Mesothelial cell of epicardium (in vitro differentiated cells): ENCODE measurements at regions not wholly inside any gene's neighbourhood (a gene's known extent, or its start where the extent isn't known, plus 50 kb on each side); places are given as distances from the start of the nearest gene placed in this dataset.
"Not testable (repeated sequence)": the region's sequence is repeated elsewhere in the genome, so short reads cannot be mapped to it uniquely, and the experiment has no call there.

Source experiments
- DNase-seq, 2 experiments: peaks; one replicate each; pipeline ENCODE4 v3.0.0; 2021; ENCODE audit warnings: low spot score in 2 of 2; ENCODE audit not compliant: unreplicated experiment in 2 of 2
- H3K27ac Mint-ChIP-seq: 2 replicates; pipeline ENCODE4 v1.8.0; 2021; ENCODE audit warnings: mixed read lengths
- H3K27me3 Mint-ChIP-seq: 2 replicates; pipeline ENCODE4 v1.8.0; 2021; ENCODE audit warnings: low read depth, mixed read lengths
- H3K36me3 Mint-ChIP-seq: 2 replicates; pipeline ENCODE4 v1.8.0; 2021; ENCODE audit warnings: mixed read lengths
- H3K4me1 Mint-ChIP-seq: 2 replicates; pipeline ENCODE4 v1.8.0; 2021; ENCODE audit warnings: mixed read lengths
- H3K4me3 Mint-ChIP-seq: 2 replicates; pipeline ENCODE4 v1.8.0; 2021; ENCODE audit warnings: mild to moderate bottlenecking, moderate library complexity, mixed read lengths
- H3K9me3 Mint-ChIP-seq: 2 replicates; pipeline ENCODE4 v1.8.0; 2021; ENCODE audit warnings: mixed read lengths
- CTCF ChIP-seq: fragments of 200-600 bp; sonication (generic); IDR thresholded peaks from one replicate; pipeline ENCODE4 v1.5.0; 2021; ENCODE audit warnings: antibody characterized with exemption; ENCODE audit not compliant: unreplicated experiment

GRCh38 chr1:72997624-72998023, 715.3 kb upstream of the NEGR1 start:
- no peaks in the 10 kb centered on the region for H3K27me3 Mint-ChIP-seq
- H3K27ac Mint-ChIP-seq, result no peak overlapping the region
- H3K9me3 Mint-ChIP-seq, result peaks cover 6% of the 10 kb centered on the region

GRCh38 chr1:72997041-72997440, 714.7 kb upstream of the NEGR1 start:
- Mint-ChIP-seq H3K4me3 (no peak overlapping the region), H3K27ac (no peak overlapping the region), H3K27me3 (no peaks in the 10 kb centered on the region), H3K9me3 (peaks cover 6% of the 10 kb centered on the region), H3K4me1 (peaks cover 3% of the 10 kb centered on the region), H3K36me3 (no peaks in the 10 kb centered on the region)
- DNase-seq, result no peak
- TF ChIP-seq CTCF, result no peak

More at GRCh38 chr1:72997624-72998023, 715.3 kb upstream of the NEGR1 start:
- H3K4me1 Mint-ChIP-seq, result peaks cover 3% of the 10 kb centered on the region
- no peak for TF ChIP-seq CTCF
- no peak overlapping the region for H3K4me3 Mint-ChIP-seq
- H3K36me3 Mint-ChIP-seq, result no peaks in the 10 kb centered on the region
- no peak for DNase-seq

DNA sequence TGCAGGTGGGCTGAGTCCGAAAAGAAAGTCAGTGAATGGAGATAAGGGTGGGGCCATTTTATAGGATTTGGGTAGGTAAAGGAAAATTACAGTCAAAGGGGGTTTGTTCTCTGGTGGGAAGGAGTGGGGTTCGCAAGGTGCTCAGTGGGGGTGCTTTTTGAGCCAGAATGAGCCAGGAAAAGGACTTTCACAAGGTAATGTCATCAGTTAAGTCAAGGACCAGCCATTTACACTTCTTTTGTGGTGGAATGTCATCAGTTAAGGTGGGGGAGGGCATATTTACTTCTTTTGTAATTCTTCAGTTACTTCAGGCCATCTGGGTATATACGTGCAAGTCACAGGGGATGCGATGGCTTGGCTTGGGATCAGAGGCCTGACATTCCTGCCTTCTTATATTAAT, 705.5 kb upstream of the NEGR1 start:
- not testable (repeated sequence) for H3K4me3 Mint-ChIP-seq, H3K27me3 Mint-ChIP-seq, DNase-seq, H3K9me3 Mint-ChIP-seq, H3K27ac Mint-ChIP-seq, H3K4me1 Mint-ChIP-seq, H3K36me3 Mint-ChIP-seq

GRCh38 chr1:72986591-72987290, 704.4 kb upstream of the NEGR1 start:
- H3K4me3 Mint-ChIP-seq, result no peak overlapping the region
- no peaks in the 10 kb centered on the region for H3K36me3 Mint-ChIP-seq
- no peak for DNase-seq
- no peaks in the 10 kb centered on the region for H3K4me1 Mint-ChIP-seq
- no peak for TF ChIP-seq CTCF
- H3K27me3 Mint-ChIP-seq, result peaks cover 5% of the 10 kb centered on the region
- H3K9me3 Mint-ChIP-seq, result peaks cover 4% of the 10 kb centered on the region
- H3K27ac Mint-ChIP-seq, result no peak overlapping the region

DNA sequence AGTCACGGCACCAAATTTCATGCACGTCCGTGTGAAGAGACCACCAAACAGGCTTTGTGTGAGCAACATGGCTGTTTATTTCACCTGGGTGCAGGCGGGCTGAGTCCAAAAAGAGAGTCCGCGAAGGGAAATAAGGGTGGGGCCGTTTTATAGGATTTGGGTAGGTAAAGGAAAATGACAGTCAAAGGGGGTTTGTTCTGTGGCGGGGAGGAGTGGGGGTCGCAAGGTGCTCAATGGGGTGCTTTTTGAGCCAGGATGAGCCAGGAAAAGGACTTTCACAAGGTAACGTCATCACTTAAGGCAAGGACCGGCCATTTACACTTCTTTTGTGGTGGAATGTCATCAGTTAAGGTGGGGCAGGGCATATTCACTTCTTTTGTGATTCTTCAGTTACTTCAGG, 702.7 kb upstream of the NEGR1 start:
- not testable (repeated sequence) for H3K4me3 Mint-ChIP-seq, H3K4me1 Mint-ChIP-seq, H3K27ac Mint-ChIP-seq, H3K27me3 Mint-ChIP-seq, H3K36me3 Mint-ChIP-seq, H3K9me3 Mint-ChIP-seq, DNase-seq

DNA sequence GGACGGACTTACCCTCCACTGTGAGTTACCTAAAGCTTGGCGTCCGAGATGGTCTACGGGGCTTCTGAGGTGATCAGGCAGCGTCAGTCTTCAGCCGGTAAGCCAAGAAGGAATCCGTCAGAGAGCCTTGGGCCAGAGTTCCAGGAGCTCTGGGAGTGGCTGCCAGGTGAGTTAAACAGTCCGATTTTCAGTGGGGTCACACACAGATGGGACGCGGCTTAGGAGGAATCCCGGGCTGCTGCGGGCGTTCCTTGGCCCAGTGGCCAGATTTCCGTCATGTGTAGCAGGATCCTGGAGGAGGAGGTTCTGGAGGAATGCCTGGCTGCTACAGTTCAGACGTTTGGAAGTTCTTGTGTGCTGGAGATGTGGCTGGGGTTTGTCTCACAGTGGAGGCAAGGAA, 700.7 kb upstream of the NEGR1 start:
- not testable (repeated sequence) for DNase-seq, H3K4me1 Mint-ChIP-seq, H3K36me3 Mint-ChIP-seq, H3K4me3 Mint-ChIP-seq, H3K27me3 Mint-ChIP-seq, H3K27ac Mint-ChIP-seq, H3K9me3 Mint-ChIP-seq

DNA sequence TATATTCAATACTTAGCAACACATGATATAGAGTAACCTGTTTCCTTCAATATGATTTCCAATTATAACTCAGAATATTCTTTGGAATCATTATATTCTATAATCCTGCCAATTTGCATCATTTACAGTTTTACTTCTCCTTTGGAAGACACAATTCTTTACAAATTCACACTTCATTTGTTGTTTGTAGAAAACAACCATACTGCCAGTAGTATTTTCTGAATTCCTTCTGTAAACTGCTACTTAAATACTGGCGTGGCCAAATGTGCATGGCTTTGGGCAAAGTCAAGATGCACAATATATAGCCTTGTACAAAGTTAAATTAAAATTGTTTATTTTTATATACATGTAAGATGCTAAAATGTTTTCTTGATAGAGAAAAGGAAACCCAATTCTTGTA, 687.1 kb upstream of the NEGR1 start:
- Mint-ChIP-seq H3K36me3 (no peaks in the 10 kb centered on the region), H3K4me1 (no peaks in the 10 kb centered on the region), H3K9me3 (peaks cover 2% of the 10 kb centered on the region), H3K27me3 (no peaks in the 10 kb centered on the region), H3K4me3 (no peak overlapping the region), H3K27ac (no peak overlapping the region)
- no peak for DNase-seq
- TF ChIP-seq CTCF, result no peak
